Suprapubic skin (tissue), 4 donors: ENCODE measurements at regions not wholly inside any gene's neighbourhood (a gene's known extent, or its start where the extent isn't known, plus 50 kb on each side); places are given as distances from the start of the nearest gene placed in this dataset.
"Not testable (repeated sequence)": the region's sequence is repeated elsewhere in the genome, so short reads cannot be mapped to it uniquely, and the experiment has no call there.

Experiments used
- DNase-seq, 2 donors: peaks; one replicate each; pipeline ENCODE4 v3.0.0-alpha.2; 2019; ENCODE audit warnings: low spot score in 2 of 2
- H3K27ac ChIP-seq: fragments of 200-600 bp; sonication (generic); one replicate; pipeline ENCODE4 v1.5.1; 2019
- H3K27me3 ChIP-seq: fragments of 200-600 bp; sonication (generic); one replicate; pipeline ENCODE4 v1.5.1; 2019
- H3K36me3 ChIP-seq: fragments of 200-600 bp; sonication (generic); one replicate; pipeline ENCODE4 v1.5.1; 2019
- H3K4me1 ChIP-seq: fragments of 200-600 bp; sonication (generic); one replicate; pipeline ENCODE4 v1.5.1; 2019
- H3K4me3 ChIP-seq: fragments of 200-600 bp; sonication (generic); one replicate; pipeline ENCODE4 v1.5.1; 2019; ENCODE audit warnings: mild to moderate bottlenecking
- H3K9me3 ChIP-seq: fragments of 200-600 bp; sonication (generic); one replicate; pipeline ENCODE4 v1.5.1; 2019
- CTCF ChIP-seq, 2 donors: fragments of 200-600 bp in 1 of 2; fragments of 450-650 bp in 1 of 2; sonication (generic) in 1 of 2; IDR thresholded peaks; one replicate each; pipeline ENCODE4 v1.5.1; 2016 to 2019; ENCODE audit warnings: antibody characterized with exemption in 2 of 2, mild to moderate bottlenecking in 1 of 2, moderate library complexity in 1 of 2
- EP300 ChIP-seq: sonication (generic); formaldehyde crosslinking; IDR thresholded peaks from one replicate; pipeline ENCODE4 v1.6.1; 2017; ENCODE audit warnings: antibody characterized with exemption
- POLR2A ChIP-seq, 2 donors: fragments of 450-650 bp; IDR thresholded peaks; one replicate each; pipeline ENCODE4 v1.6.1; 2017; ENCODE audit warnings: antibody characterized with exemption in 2 of 2, mild to moderate bottlenecking in 2 of 2, moderate library complexity in 2 of 2
- POLR2AphosphoS5 ChIP-seq, 3 donors: sonication (generic); formaldehyde crosslinking; IDR thresholded peaks; one replicate each; pipeline ENCODE4 v1.6.1; 2017; ENCODE audit warnings: antibody characterized with exemption in 3 of 3
- WGBS: methylation state at CpG from one replicate; pipeline ENCODE4 v1.1.5; 2018; 5-methylcytosine and 5-hydroxymethylcytosine counted together

- H3K4me1 ChIP-seq, result no peaks in the 10 kb centered on the region
- WGBS, result 97% methylated on average over 1 of the region's 1 CpG
- H3K27ac ChIP-seq, result no peak overlapping the region
- no peak for DNase-seq
- no peaks in the 10 kb centered on the region for H3K36me3 ChIP-seq
- TF ChIP-seq POLR2A (IDR thresholded peaks at IDR 0.05) (no peak), EP300 (no peak), CTCF (IDR thresholded peaks at IDR 0.05) (no peak), POLR2AphosphoS5 (IDR thresholded peaks at IDR 0.05) (no peak)
- H3K27me3 ChIP-seq, result no peaks in the 10 kb centered on the region
- peaks cover 13% of the 10 kb centered on the region for H3K9me3 ChIP-seq
- H3K4me3 ChIP-seq, result no peak overlapping the region
Measured at GRCh38 chr5:161002571-161003074, 150.6 kb upstream of the ATP10B start.

GRCh38 chr5:161001604-161002003 is 149.6 kb upstream of the ATP10B start:
- Histone ChIP-seq H3K4me3 (no peak overlapping the region), H3K9me3 (peaks cover 13% of the 10 kb centered on the region), H3K27ac (no peak overlapping the region), H3K4me1 (no peaks in the 10 kb centered on the region), H3K36me3 (no peaks in the 10 kb centered on the region), H3K27me3 (no peaks in the 10 kb centered on the region)
- 85% methylated on average over 1 of the region's 1 CpG for WGBS
- TF ChIP-seq EP300, result no peak
- DNase-seq, result no peak

- not testable (repeated sequence) for H3K4me1 ChIP-seq, H3K4me3 ChIP-seq, H3K27ac ChIP-seq, H3K27me3 ChIP-seq, DNase-seq, H3K36me3 ChIP-seq
- peaks cover 13% of the 10 kb centered on the region for H3K9me3 ChIP-seq
- WGBS, result 88% methylated on average over 1 of the region's 1 CpG
Measured at GRCh38 chr5:161001142-161001541, 149.1 kb upstream of the ATP10B start.

GRCh38 chr5:160991205-160991604 is 139.2 kb upstream of the ATP10B start:
- H3K4me1 ChIP-seq, result no peaks in the 10 kb centered on the region
- TF ChIP-seq CTCF (IDR thresholded peaks at IDR 0.05) (no peak), POLR2A (IDR thresholded peaks at IDR 0.05) (no peak), EP300 (no peak), POLR2AphosphoS5 (IDR thresholded peaks at IDR 0.05) (no peak)
- H3K27ac ChIP-seq, result no peak overlapping the region
- no peaks in the 10 kb centered on the region for H3K36me3 ChIP-seq
- no peaks in the 10 kb centered on the region for H3K27me3 ChIP-seq
- WGBS, result 90% methylated on average over 1 of the region's 1 CpG
- DNase-seq, result no peak
- H3K4me3 ChIP-seq, result no peak overlapping the region
- peaks cover 3% of the 10 kb centered on the region for H3K9me3 ChIP-seq

GRCh38 chr5:160979385-160979784 is 127.4 kb upstream of the ATP10B start:
- no peak for DNase-seq
- Histone ChIP-seq H3K9me3 (no peaks in the 10 kb centered on the region), H3K4me3 (no peak overlapping the region), H3K27ac (no peak overlapping the region), H3K36me3 (no peaks in the 10 kb centered on the region), H3K4me1 (no peaks in the 10 kb centered on the region), H3K27me3 (no peaks in the 10 kb centered on the region)
- 85% methylated on average over 3 of the region's 3 CpGs for WGBS
- TF ChIP-seq EP300 (no peak), POLR2A (IDR thresholded peaks at IDR 0.05) (no peak), POLR2AphosphoS5 (IDR thresholded peaks at IDR 0.05) (no peak), CTCF (IDR thresholded peaks at IDR 0.05) (no peak)

GRCh38 chr5:160978944-160979343 is 126.9 kb upstream of the ATP10B start:
- TF ChIP-seq POLR2AphosphoS5 (IDR thresholded peaks at IDR 0.05) (no peak), EP300 (no peak), CTCF (IDR thresholded peaks at IDR 0.05) (no peak), POLR2A (IDR thresholded peaks at IDR 0.05) (no peak)
- Histone ChIP-seq H3K4me3 (no peak overlapping the region), H3K36me3 (no peaks in the 10 kb centered on the region), H3K27ac (no peak overlapping the region), H3K4me1 (no peaks in the 10 kb centered on the region), H3K27me3 (no peaks in the 10 kb centered on the region), H3K9me3 (no peaks in the 10 kb centered on the region)
- DNase-seq, result no peak
